Common myeloid progenitor, CD34-positive (primary cell): ENCODE measurements at regions not wholly inside any gene's neighbourhood (a gene's known extent, or its start where the extent isn't known, plus 50 kb on each side); places are given as distances from the start of the nearest gene placed in this dataset.

Source experiments
- CTCF ChIA-PET: fragments of 350-600 bp; sonication (Branson Sonifier 250); formaldehyde crosslinking; loops from one replicate; lab custom pipeline; 2021; ENCODE audit warnings: antibody characterized with exemption; lab: Charles Lee
- POLR2A ChIA-PET: fragments of 350-600 bp; sonication (Branson Sonifier 250); formaldehyde crosslinking; loops from one replicate; lab custom pipeline; 2021; ENCODE audit warnings: antibody characterized with exemption; lab: Charles Lee
- DNase-seq, 3 donors: peaks; one replicate each; pipeline versions ENCODE4 v3.0.0 to v3.0.0-alpha.2; 2013
- H3K27ac ChIP-seq, 2 experiments: 1 replicate in 1 of 2; 2 replicates in 1 of 2; pipeline ENCODE4 v1.7.0; 2013; ENCODE audit warnings: inconsistent platforms in 2 of 2, low read length in 2 of 2, mild to moderate bottlenecking in 2 of 2, low read depth in 1 of 2, moderate library complexity in 1 of 2; ENCODE audit not compliant: severe bottlenecking in 2 of 2, insufficient read depth in 1 of 2, poor library complexity in 1 of 2
- H3K27me3 ChIP-seq, 5 experiments: replicated peaks in 2 of 5; 1 replicate in 3 of 5; 2 replicates in 2 of 5; pipeline versions ENCODE4 v1.6.1 to v1.7.0; 2013; ENCODE audit warnings: low read length in 4 of 5, mild to moderate bottlenecking in 2 of 5, moderate library complexity in 2 of 5, inconsistent platforms in 1 of 5; ENCODE audit not compliant: insufficient read depth in 5 of 5, control insufficient read depth in 4 of 5
- H3K36me3 ChIP-seq, 4 experiments: 1 replicate in 2 of 4; 2 replicates in 2 of 4; pipeline versions ENCODE4 v1.6.1 to v1.7.0; 2013; ENCODE audit warnings: low read length in 3 of 4, control low read depth in 1 of 4, mild to moderate bottlenecking in 1 of 4; ENCODE audit not compliant: control insufficient read depth in 4 of 4, insufficient read depth in 4 of 4
- H3K4me1 ChIP-seq, 4 experiments: 1 replicate in 3 of 4; 2 replicates in 1 of 4; pipeline versions ENCODE4 v1.6.1 to v1.7.1; 2013; ENCODE audit warnings: low read length in 3 of 4, mild to moderate bottlenecking in 3 of 4, control low read depth in 1 of 4, inconsistent platforms in 1 of 4, moderate library complexity in 1 of 4; ENCODE audit not compliant: control insufficient read depth in 4 of 4, insufficient read depth in 4 of 4; ENCODE audit errors: control extremely low read depth in 1 of 4
- H3K4me3 ChIP-seq, 7 experiments: 1 replicate in 4 of 7; 2 replicates in 3 of 7; pipeline versions ENCODE4 v1.5.1 to v1.7.0; 2013; ENCODE audit warnings: mild to moderate bottlenecking in 7 of 7, low read length in 6 of 7, moderate library complexity in 6 of 7, inconsistent platforms in 2 of 7, low read depth in 2 of 7, control low read depth in 1 of 7; ENCODE audit not compliant: insufficient read depth in 4 of 7, control insufficient read depth in 1 of 7; ENCODE audit errors: extremely low read depth in 1 of 7
- H3K9me3 ChIP-seq, 5 experiments: 1 replicate in 4 of 5; 2 replicates in 1 of 5; pipeline versions ENCODE4 v1.6.1 to v1.7.1; 2013; ENCODE audit warnings: low read length in 4 of 5, mild to moderate bottlenecking in 2 of 5, inconsistent platforms in 1 of 5, low read depth in 1 of 5, moderate library complexity in 1 of 5; ENCODE audit not compliant: control insufficient read depth in 4 of 5, insufficient read depth in 2 of 5; ENCODE audit errors: control extremely low read depth in 1 of 5
- WGBS: methylation state at CpG from one replicate; pipeline ENCODE4 v1.1.5; 2013; ENCODE audit not compliant: insufficient coverage; 5-methylcytosine and 5-hydroxymethylcytosine counted together

DNA sequence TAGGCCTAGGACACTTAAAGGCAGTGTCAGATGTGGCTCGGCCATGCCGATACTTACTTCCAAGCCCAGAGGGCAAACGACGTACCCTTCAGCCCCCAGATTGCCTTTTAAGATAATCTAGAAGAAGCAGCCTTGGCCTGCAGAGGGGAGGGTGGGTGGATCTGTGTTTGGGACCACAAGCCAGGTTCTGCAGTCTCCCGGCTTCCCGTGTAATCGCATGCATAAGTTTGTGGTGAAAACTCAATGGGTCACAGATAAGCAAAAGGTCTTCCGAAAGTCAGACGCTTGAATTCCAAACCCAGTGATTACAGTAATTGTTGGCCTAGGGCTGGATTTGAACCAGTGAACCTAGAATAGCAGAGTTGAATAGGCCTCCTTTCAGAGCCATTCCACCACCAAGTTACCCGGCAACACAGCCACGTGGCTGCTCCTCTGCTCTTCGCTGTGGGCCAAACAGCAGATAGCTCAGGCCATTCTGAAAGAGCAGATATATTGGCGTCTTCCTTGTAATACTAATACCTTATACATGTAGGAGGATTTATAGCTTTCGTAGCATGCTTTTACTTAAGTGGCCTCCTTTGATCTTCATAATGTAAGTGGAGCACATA, 170.8 kb upstream of the CADM1 start:
- no peaks in the 10 kb centered on the region for H3K9me3 ChIP-seq
- ChIA-PET CTCF (no interaction called here), POLR2A (no interaction called here)
- 96% methylated on average over 7 of the region's 14 CpGs for WGBS
- peaks cover 0 to under 1% (median 0%) of the 10 kb centered on the region in 5 experiments for H3K27me3 ChIP-seq
- no peaks in the 10 kb centered on the region for H3K4me1 ChIP-seq
- H3K36me3 ChIP-seq, result no peaks in the 10 kb centered on the region
- DNase-seq, result no peak
- no peak overlapping the region for H3K4me3 ChIP-seq
- H3K27ac ChIP-seq, result no peak overlapping the region

DNA sequence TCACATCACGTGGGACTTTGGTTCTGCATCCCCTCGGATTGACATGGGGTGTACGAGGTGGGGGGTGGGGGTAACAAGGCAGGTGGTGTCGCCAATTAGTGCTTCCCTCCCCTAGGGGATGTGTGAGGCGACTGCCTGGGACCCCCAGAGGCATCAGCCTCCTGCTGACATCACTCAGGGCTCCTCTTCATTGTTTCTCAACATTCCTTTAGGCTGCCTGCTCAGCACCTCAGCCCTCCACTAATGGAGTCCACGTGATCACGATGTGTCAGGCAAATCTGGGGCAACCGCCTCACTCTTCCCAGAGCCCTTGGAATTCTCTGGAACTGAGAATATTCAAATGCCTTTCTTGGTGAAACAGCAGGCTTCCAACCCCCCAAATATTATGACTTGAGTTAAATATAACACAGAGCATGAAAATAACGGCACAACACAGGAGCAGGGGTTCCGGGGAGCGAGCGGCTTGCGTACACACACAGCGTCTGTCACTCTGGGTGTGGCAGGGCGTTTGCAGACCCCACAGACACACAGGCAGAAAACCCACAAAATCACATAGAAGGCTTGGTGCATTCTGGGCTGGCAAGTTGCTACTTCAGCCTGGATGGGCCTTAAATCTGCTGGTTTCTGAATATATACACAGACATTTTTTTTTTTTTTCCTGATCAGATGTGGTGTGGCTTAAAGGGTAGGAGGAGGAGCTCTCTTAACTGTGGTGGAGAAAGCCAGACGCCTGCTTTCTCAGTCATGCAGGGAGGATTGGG, 170.1 kb upstream of the CADM1 start:
- ChIA-PET CTCF (no interaction called here), POLR2A (no interaction called here)
- H3K27me3 ChIP-seq, result peaks cover 0 to 5% (median 0%) of the 10 kb centered on the region in 5 experiments
- no peak overlapping the region for H3K27ac ChIP-seq
- H3K9me3 ChIP-seq, result no peaks in the 10 kb centered on the region
- DNase-seq, result no peak
- H3K4me1 ChIP-seq, result no peaks in the 10 kb centered on the region
- H3K4me3 ChIP-seq, result no peak overlapping the region
- 90% methylated on average over 13 of the region's 16 CpGs for WGBS
- no peaks in the 10 kb centered on the region for H3K36me3 ChIP-seq

DNA sequence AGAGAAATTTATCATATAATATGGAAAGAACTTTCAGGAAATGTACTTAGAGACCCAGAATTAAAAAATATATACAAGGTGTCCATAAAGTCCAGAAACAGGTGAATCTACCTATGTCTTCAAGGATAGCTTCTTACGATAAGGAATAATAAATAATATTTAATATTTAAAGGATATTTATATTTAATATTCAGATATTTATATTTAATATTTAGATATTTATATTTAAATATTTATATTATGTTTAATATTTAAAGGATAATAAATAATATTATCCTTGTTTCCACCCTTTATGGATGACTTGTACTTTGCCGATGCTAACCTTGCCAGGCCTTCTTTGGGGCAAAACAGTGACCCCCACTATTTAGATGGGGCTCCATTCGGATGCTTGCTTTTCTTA, 169.5 kb upstream of the CADM1 start:
- POLR2A ChIA-PET, result no interaction called here

DNA sequence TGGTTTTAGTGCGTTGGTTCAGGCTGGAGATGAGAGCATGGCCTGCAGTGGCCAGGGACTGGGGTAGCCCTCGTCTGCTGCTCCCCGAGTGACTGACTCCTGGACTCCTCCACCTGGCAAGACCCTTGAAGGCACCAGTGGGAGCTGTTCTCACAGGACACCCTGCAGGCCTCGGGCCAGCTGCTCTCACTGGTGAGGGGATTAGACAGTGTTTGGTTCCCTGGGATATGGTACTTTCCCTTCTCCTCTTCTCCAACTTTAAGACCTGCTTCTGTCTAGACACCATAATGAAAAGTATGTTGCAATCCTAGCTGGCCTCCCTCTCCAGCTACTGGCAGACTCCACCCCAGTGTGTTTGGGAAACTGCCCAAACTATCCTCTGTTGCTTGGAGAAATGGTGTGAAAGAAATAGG, 168.8 kb upstream of the CADM1 start:
- Histone ChIP-seq H3K27me3 (peaks cover 0 to 5% (median 0%) of the 10 kb centered on the region in 5 experiments), H3K4me1 (no peaks in the 10 kb centered on the region), H3K9me3 (no peaks in the 10 kb centered on the region), H3K36me3 (no peaks in the 10 kb centered on the region), H3K4me3 (no peak overlapping the region), H3K27ac (no peak overlapping the region)
- CTCF ChIA-PET, result no interaction called here
- DNase-seq, result no peak
- POLR2A ChIA-PET, result no interaction called here
- 90% methylated on average over 2 of the region's 4 CpGs for WGBS

More for the DNA sequence above, 169.5 kb upstream of the CADM1 start:
- WGBS, result 100% methylated on average over 1 of the region's 3 CpGs
- Histone ChIP-seq H3K27ac (no peak overlapping the region), H3K9me3 (no peaks in the 10 kb centered on the region), H3K4me3 (no peak overlapping the region), H3K36me3 (no peaks in the 10 kb centered on the region), H3K4me1 (no peaks in the 10 kb centered on the region), H3K27me3 (peaks cover 0 to 5% (median 0%) of the 10 kb centered on the region in 5 experiments)
- no peak for DNase-seq
- CTCF ChIA-PET, result no interaction called here

DNA sequence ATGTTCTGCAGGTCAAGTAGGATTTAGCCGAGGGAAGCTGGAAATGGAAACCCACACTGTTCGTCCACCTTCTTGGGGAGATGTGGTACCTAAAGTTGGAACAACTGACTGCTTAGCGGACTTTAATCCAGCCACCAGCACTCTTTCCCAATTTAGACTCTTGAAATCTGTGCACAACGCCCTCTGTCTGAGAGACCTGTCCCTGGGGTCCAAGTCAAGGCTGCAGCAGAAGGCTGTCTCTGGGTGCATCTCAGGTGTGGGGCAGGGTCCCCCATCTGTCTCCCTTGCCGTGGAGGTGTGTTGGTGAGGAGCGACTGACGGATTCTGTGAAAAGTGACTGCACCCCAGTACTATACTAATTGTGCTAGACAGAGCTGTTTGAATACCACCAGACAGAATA, 168.2 kb upstream of the CADM1 start:
- 100% methylated on average over 3 of the region's 7 CpGs for WGBS
- ChIA-PET POLR2A (no interaction called here), CTCF (interaction anchor here (1.2 kb wide), 1 partner anchor 10 kb away, joined by 3 read pairs; no protein-coding TSS in a partner anchor)
- Histone ChIP-seq H3K4me1 (no peaks in the 10 kb centered on the region), H3K4me3 (no peak overlapping the region), H3K36me3 (no peaks in the 10 kb centered on the region), H3K27me3 (peaks cover 0 to 5% (median 0%) of the 10 kb centered on the region in 5 experiments), H3K27ac (no peak overlapping the region), H3K9me3 (no peaks in the 10 kb centered on the region)
- DNase-seq, result no peak

DNA sequence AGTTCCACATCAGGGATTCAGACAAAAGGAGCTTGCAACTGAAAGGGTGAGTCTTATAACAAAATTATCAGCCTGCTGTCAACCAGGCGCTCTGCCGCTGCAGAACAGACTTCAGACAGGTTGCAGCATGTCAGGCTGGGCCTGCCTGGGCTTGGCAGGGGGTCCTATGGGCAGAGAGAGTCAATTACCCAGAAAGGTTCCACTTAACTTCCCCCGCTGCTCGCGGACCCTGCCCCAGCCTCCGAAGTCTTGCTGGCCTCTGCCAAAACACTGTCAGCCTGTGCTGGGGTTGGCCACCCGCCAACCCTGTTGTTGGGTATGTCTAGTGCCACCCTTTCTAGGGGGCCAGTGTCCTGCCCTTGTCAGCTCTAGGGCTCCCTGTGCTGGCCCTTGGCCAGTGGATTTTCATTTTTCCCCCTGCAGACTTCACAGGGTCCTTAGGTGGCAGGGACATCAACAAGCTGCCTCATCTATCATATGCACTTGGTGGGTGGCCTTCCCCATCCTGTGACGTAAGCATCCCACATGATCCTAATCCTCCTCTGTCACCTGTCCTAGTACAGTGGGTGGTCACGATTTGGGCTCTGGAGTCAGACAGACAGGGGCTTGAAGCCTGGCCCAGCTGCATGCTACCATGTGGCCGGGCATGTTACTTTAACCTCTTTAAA, 166.5 kb upstream of the CADM1 start:
- DNase-seq, result no peak
- H3K27me3 ChIP-seq, result peaks cover 0 to 5% (median 0%) of the 10 kb centered on the region in 5 experiments
- peaks cover 0 to 2% (median 0%) of the 10 kb centered on the region in 5 experiments for H3K9me3 ChIP-seq
- ChIA-PET POLR2A (no interaction called here), CTCF (no interaction called here)
- H3K27ac ChIP-seq, result no peak overlapping the region
- WGBS, result 82% methylated on average over 9 of the region's 10 CpGs
- no peak overlapping the region for H3K4me3 ChIP-seq
- no peaks in the 10 kb centered on the region for H3K36me3 ChIP-seq
- no peaks in the 10 kb centered on the region for H3K4me1 ChIP-seq

DNA sequence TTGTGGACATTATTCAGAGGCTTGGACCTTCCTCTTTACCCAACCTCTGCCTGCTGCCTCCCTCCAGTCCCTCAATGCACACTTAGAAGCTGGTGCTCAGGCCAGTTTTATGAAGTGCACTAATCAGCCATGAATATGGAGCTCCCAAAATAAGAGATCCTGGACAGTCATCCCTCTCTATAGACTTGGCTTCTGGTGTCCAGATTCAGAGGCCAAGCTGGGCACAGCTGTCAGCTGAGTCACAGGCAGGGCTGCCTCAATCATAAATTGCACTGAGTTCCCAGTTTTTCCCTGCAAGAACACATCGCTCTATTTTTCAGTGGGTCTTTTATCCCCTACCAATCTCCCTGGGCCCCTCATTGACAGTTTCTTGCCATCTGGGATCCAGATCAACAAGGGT, 161.7 kb upstream of the CADM1 start:
- ChIA-PET POLR2A (no interaction called here), CTCF (interaction anchor here (1.5 kb wide), 1 partner anchor 13 kb away, joined by 3 read pairs; no protein-coding TSS in a partner anchor)
- Histone ChIP-seq H3K4me1 (no peaks in the 10 kb centered on the region), H3K27me3 (peaks cover 2 to 28% (median 11%) of the 10 kb centered on the region in 5 experiments), H3K36me3 (no peaks in the 10 kb centered on the region), H3K4me3 (no peak overlapping the region), H3K27ac (no peak overlapping the region), H3K9me3 (peaks cover 0 to 3% (median 0%) of the 10 kb centered on the region in 5 experiments)
- 100% methylated on average over 1 of the region's 1 CpG for WGBS
- DNase-seq, result no peak
